DND-41 (cell line): ENCODE measurements at regions not wholly inside any gene's neighbourhood (a gene's known extent, or its start where the extent isn't known, plus 50 kb on each side); places are given as distances from the start of the nearest gene placed in this dataset.

Experiments used
- ATAC-seq: fragments of 200-7000 bp; cut with Tn5 transposase; 3 replicates; pipeline ENCODE4 v1.9.1; 2021; ENCODE audit warnings: low read depth; ENCODE audit not compliant: insufficient read depth
- DNase-seq: peaks from one replicate; pipeline ENCODE4 v3.0.0-alpha.2; 2020
- H2AFZ ChIP-seq: 2 replicates; pipeline ENCODE4 v1.6.0; 2012; ENCODE audit warnings: low read depth, low read length
- H3K27ac ChIP-seq: 2 replicates; pipeline ENCODE4 v1.5.1; 2012; ENCODE audit warnings: low read length, inconsistent platforms
- H3K27me3 ChIP-seq: fragments of 200-600 bp; sonication (generic); 2 replicates; pipeline ENCODE4 v1.6.0; 2012; ENCODE audit warnings: low read length, mild to moderate bottlenecking, inconsistent platforms; ENCODE audit not compliant: insufficient read depth, poor library complexity
- H3K36me3 ChIP-seq: 2 replicates; pipeline ENCODE4 v1.5.1; 2012; ENCODE audit warnings: low read length, inconsistent platforms; ENCODE audit not compliant: insufficient read depth
- H3K4me1 ChIP-seq: 2 replicates; pipeline ENCODE4 v1.5.1; 2012; ENCODE audit warnings: mild to moderate bottlenecking, low read length; ENCODE audit not compliant: insufficient read depth
- H3K4me2 ChIP-seq: 2 replicates; pipeline ENCODE4 v1.6.0; 2012; ENCODE audit warnings: mild to moderate bottlenecking, moderate library complexity, low read length, inconsistent platforms; ENCODE audit not compliant: insufficient read depth
- H3K4me3 ChIP-seq, 2 experiments: fragments of 200-600 bp in 1 of 2; shearing (Covaris generic) in 1 of 2; 2 replicates each; pipeline ENCODE4 v1.5.1; 2012 to 2016; ENCODE audit warnings: inconsistent platforms in 2 of 2, low read length in 2 of 2, mild to moderate bottlenecking in 2 of 2, low read depth in 1 of 2, moderate library complexity in 1 of 2
- H3K79me2 ChIP-seq: 2 replicates; pipeline ENCODE4 v1.6.0; 2012; ENCODE audit warnings: low read length, inconsistent platforms; ENCODE audit not compliant: insufficient read depth
- H3K9ac ChIP-seq: 2 replicates; pipeline ENCODE4 v1.6.0; 2012; ENCODE audit warnings: low read depth, mild to moderate bottlenecking, inconsistent platforms, low read length, moderate library complexity
- H3K9me3 ChIP-seq: 2 replicates; pipeline ENCODE4 v1.5.1; 2012; ENCODE audit warnings: low read length, moderate library complexity, mild to moderate bottlenecking, inconsistent platforms; ENCODE audit not compliant: insufficient read depth, severe bottlenecking
- H4K20me1 ChIP-seq: 2 replicates; pipeline ENCODE4 v1.6.0; 2012; ENCODE audit warnings: low read length; ENCODE audit not compliant: insufficient read depth
- CTCF ChIP-seq: IDR thresholded peaks from 2 replicates; pipeline ENCODE4 v1.5.1; 2012; ENCODE audit warnings: borderline replicate concordance, low read length, moderate library complexity, mild to moderate bottlenecking; ENCODE audit not compliant: poor library complexity, severe bottlenecking; ENCODE audit errors: extremely low read depth
- EZH2 ChIP-seq: IDR thresholded peaks from 3 replicates; pipeline ENCODE4 v1.6.1; 2012; ENCODE audit warnings: borderline replicate concordance, low read depth, mild to moderate bottlenecking, moderate library complexity, low read length, inconsistent platforms; ENCODE audit not compliant: severe bottlenecking

- no peaks in the 10 kb centered on the region for H3K4me1 ChIP-seq
- H3K27ac ChIP-seq, result no peak overlapping the region
- DNase-seq (no peak), ATAC-seq (no peak)
- H2AFZ ChIP-seq, result no peak overlapping the region
- no peaks in the 10 kb centered on the region for H3K27me3 ChIP-seq
- no peak overlapping the region for H3K4me2 ChIP-seq
- no peaks in the 10 kb centered on the region for H4K20me1 ChIP-seq
- TF ChIP-seq CTCF, result no peak
- TF ChIP-seq EZH2, result no peak
- no peaks in the 10 kb centered on the region for H3K9me3 ChIP-seq
- no peaks in the 10 kb centered on the region for H3K36me3 ChIP-seq
- H3K79me2 ChIP-seq, result no peaks in the 10 kb centered on the region
- no peak overlapping the region for H3K9ac ChIP-seq
- H3K4me3 ChIP-seq, result no peak overlapping the region
Measured at GRCh38 chr5:89883967-89884366, 525.6 kb downstream of the CETN3 start.

GRCh38 chr5:89878140-89879132 lies 531.1 kb downstream of the CETN3 start:
- Histone ChIP-seq H3K4me3 (no peak overlapping the region), H3K27ac (no peak overlapping the region), H2AFZ (no peak overlapping the region), H3K27me3 (no peaks in the 10 kb centered on the region), H3K36me3 (no peaks in the 10 kb centered on the region), H3K4me2 (no peak overlapping the region), H3K4me1 (no peaks in the 10 kb centered on the region), H3K79me2 (no peaks in the 10 kb centered on the region), H3K9ac (no peak overlapping the region), H3K9me3 (no peaks in the 10 kb centered on the region), H4K20me1 (no peaks in the 10 kb centered on the region)
- ATAC-seq, result no peak
- DNase-seq, result no peak
- TF ChIP-seq EZH2, result no peak
- TF ChIP-seq CTCF, result no peak

- no peaks in the 10 kb centered on the region for H3K4me1 ChIP-seq
- no peak overlapping the region for H3K9ac ChIP-seq
- ATAC-seq (no peak), DNase-seq (no peak)
- no peak overlapping the region for H3K4me2 ChIP-seq
- H3K27ac ChIP-seq, result no peak overlapping the region
- no peaks in the 10 kb centered on the region for H3K36me3 ChIP-seq
- H2AFZ ChIP-seq, result no peak overlapping the region
- no peak for TF ChIP-seq EZH2
- no peak for TF ChIP-seq CTCF
- no peaks in the 10 kb centered on the region for H3K9me3 ChIP-seq
- no peaks in the 10 kb centered on the region for H4K20me1 ChIP-seq
- H3K79me2 ChIP-seq, result no peaks in the 10 kb centered on the region
- no peak overlapping the region for H3K4me3 ChIP-seq
- no peaks in the 10 kb centered on the region for H3K27me3 ChIP-seq
Measured at GRCh38 chr5:89871906-89872305, 537.6 kb downstream of the CETN3 start.
